ENCODE measurements at regions not wholly inside any gene's neighbourhood (a gene's known extent, or its start where the extent isn't known, plus 50 kb on each side); places are given as distances from the start of the nearest gene placed in this dataset.

- no peaks in the 10 kb centered on the region for H3K27me3 ChIP-seq (ENCODE audit: control insufficient read depth, insufficient read depth, low read length, poor library complexity, severe bottlenecking)
- Mint-ChIP-seq H3K27ac (no peak overlapping the region), H3K4me1 (no peaks in the 10 kb centered on the region), H3K27me3 (ENCODE audit: insufficient read depth) (no peaks in the 10 kb centered on the region), H3K9me3 (no peaks in the 10 kb centered on the region), H3K4me3 (no peak overlapping the region), H3K36me3 (ENCODE audit: low read depth) (no peaks in the 10 kb centered on the region)
- no peaks in the 10 kb centered on the region for H3K36me3 ChIP-seq (ENCODE audit: control insufficient read depth, insufficient read depth, low read length)
- H3K9me3 ChIP-seq (ENCODE audit: control insufficient read depth, low read length) = no peaks in the 10 kb centered on the region
- H3K4me3 ChIP-seq (ENCODE audit: low read length) = no peak overlapping the region
- DNase-seq = no peak
- WGBS, 2 experiments (ENCODE audit: insufficient coverage in 1 of 2, insufficient read length in 1 of 2) = 80% methylated on average over 3 of the region's 3 CpGs
- H3K4me1 ChIP-seq (ENCODE audit: control insufficient read depth, insufficient read depth, low read length) = no peaks in the 10 kb centered on the region
- peak; percentile 35 for TF ChIP-seq CTCF (conservative IDR thresholded peaks at IDR 0.05)
- no peak overlapping the region for H3K9ac ChIP-seq (ENCODE audit: extremely low read depth, low read length, poor library complexity, severe bottlenecking)
- H3K27ac ChIP-seq (ENCODE audit: low read depth, low read length) = no peak overlapping the region
Observed at GRCh38 chr18:40437517-40437916, 1517.5 kb upstream of the PIK3C3 start.

DNA sequence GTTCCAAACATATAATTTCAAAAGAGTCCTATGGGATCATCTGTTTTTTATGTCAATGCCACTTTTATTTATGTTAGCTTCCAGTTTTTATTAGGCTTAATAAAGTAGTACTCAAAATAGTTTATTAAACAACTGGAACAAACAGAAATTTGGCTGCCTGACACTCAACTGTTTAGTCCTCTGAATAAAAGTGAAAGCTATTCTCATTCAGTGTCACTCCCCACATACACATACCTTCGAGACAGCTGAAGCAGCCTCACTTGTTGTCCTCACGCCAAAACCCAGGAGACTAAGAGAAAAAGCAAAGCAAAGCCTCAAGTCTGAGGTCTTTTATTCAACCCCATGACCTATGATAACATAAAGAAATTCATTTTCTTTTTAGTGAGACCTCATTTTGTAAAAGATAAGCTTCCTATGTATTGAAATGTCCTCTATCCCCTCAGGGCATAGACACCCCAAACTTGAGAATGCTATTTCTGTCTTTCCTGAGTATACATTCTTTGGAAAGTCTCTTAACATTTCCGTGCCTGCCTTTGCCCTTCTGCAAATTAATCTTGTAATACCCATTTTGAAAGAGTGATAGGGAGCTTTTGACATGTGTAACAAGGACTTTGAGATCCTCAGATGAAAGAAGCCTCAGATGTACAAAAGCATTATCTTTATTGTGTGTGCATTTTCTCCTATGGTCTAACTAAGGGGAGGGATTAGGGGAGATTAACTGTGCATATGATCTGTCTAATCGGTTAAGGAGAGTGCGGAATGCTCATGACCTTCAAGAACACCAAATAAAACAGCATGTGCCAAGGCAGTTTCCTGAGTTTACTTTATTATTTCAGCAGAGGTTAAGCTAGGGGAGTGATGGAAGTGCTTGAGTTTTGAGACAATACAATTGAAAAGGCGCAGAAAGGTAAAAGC lies 1523.7 kb upstream of the PIK3C3 start:
- Histone ChIP-seq H3K27ac (ENCODE audit: low read depth, low read length) (no peak overlapping the region), H3K9me3 (ENCODE audit: control insufficient read depth, low read length) (no peaks in the 10 kb centered on the region), H3K36me3 (ENCODE audit: control insufficient read depth, insufficient read depth, low read length) (no peaks in the 10 kb centered on the region), H3K4me1 (ENCODE audit: control insufficient read depth, insufficient read depth, low read length) (no peaks in the 10 kb centered on the region), H3K9ac (ENCODE audit: extremely low read depth, low read length, poor library complexity, severe bottlenecking) (no peak overlapping the region), H3K4me3 (ENCODE audit: low read length) (no peak overlapping the region), H3K27me3 (ENCODE audit: control insufficient read depth, insufficient read depth, low read length, poor library complexity, severe bottlenecking) (no peaks in the 10 kb centered on the region)
- Mint-ChIP-seq H3K27ac (no peak overlapping the region), H3K36me3 (ENCODE audit: low read depth) (no peaks in the 10 kb centered on the region), H3K4me1 (no peaks in the 10 kb centered on the region), H3K9me3 (no peaks in the 10 kb centered on the region), H3K4me3 (no peak overlapping the region), H3K27me3 (ENCODE audit: insufficient read depth) (no peaks in the 10 kb centered on the region)
- no peak for TF ChIP-seq CTCF (conservative IDR thresholded peaks at IDR 0.05)
- no peak for DNase-seq
- WGBS, 2 experiments (ENCODE audit: insufficient coverage in 1 of 2, insufficient read length in 1 of 2) = 93 to 94% methylated on average over 5 to 6 of the region's 6 CpGs

DNA sequence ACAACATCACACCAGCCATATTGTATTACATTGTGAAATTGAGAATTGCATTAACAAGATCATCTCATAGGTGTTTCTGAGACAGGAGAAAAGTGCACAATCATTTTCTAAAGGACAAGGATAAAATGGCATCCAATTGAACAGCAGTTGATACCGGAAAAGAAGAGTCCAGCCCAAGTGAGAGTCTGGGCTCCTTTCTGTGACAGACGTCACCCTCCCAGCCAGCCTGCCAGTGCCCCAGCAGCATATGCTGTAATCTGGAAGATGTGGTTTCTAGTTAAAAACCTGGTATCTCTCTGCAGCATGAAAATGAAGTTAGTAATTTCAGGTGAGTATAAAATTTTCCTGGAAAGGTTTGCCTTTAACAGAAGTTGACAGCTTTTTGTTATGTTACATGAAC lies 1531.7 kb upstream of the PIK3C3 start:
- Mint-ChIP-seq H3K36me3 (ENCODE audit: low read depth) (no peaks in the 10 kb centered on the region), H3K4me3 (no peak overlapping the region), H3K27me3 (ENCODE audit: insufficient read depth) (no peaks in the 10 kb centered on the region), H3K4me1 (peaks cover 4% of the 10 kb centered on the region), H3K27ac (no peak overlapping the region), H3K9me3 (no peaks in the 10 kb centered on the region)
- no peaks in the 10 kb centered on the region for H3K36me3 ChIP-seq (ENCODE audit: control insufficient read depth, insufficient read depth, low read length)
- WGBS, 2 experiments (ENCODE audit: insufficient coverage in 1 of 2, insufficient read length in 1 of 2) = 69 to 72% methylated on average over 2 of the region's 2 CpGs
- H3K27me3 ChIP-seq (ENCODE audit: control insufficient read depth, insufficient read depth, low read length, poor library complexity, severe bottlenecking) = no peaks in the 10 kb centered on the region
- H3K4me3 ChIP-seq (ENCODE audit: low read length) = no peak overlapping the region
- no peak for TF ChIP-seq CTCF (conservative IDR thresholded peaks at IDR 0.05)
- no peak overlapping the region for H3K9ac ChIP-seq (ENCODE audit: extremely low read depth, low read length, poor library complexity, severe bottlenecking)
- no peaks in the 10 kb centered on the region for H3K4me1 ChIP-seq (ENCODE audit: control insufficient read depth, insufficient read depth, low read length)
- no peak overlapping the region for H3K27ac ChIP-seq (ENCODE audit: low read depth, low read length)
- no peaks in the 10 kb centered on the region for H3K9me3 ChIP-seq (ENCODE audit: control insufficient read depth, low read length)
- no peak for DNase-seq

All from endodermal cell (in vitro differentiated cells).